HEK293T (cell line): ENCODE measurements at regions not wholly inside any gene's neighbourhood (a gene's known extent, or its start where the extent isn't known, plus 50 kb on each side); places are given as distances from the start of the nearest gene placed in this dataset.

Source experiments
- BHLHE40 ChIP-seq: fragments of 450-650 bp; IDR thresholded peaks from 2 replicates; pipeline ENCODE4 v1.6.1; 2016; ENCODE audit warnings: mild to moderate bottlenecking, moderate library complexity, borderline replicate concordance
- CTBP1 ChIP-seq: fragments of 450-650 bp; IDR thresholded peaks from 2 replicates; pipeline ENCODE4 v1.6.1; 2016; ENCODE audit warnings: borderline replicate concordance
- ELF4 ChIP-seq: fragments of 450-650 bp; IDR thresholded peaks from 2 replicates; pipeline ENCODE4 v1.6.1; 2017; ENCODE audit warnings: antibody characterized with exemption
- FOXA1 ChIP-seq: fragments of 450-650 bp; IDR thresholded peaks from 2 replicates; pipeline ENCODE4 v1.6.1; 2016; ENCODE audit warnings: mild to moderate bottlenecking
- FOXK2 ChIP-seq: fragments of 450-650 bp; IDR thresholded peaks from 2 replicates; pipeline ENCODE4 v1.6.1; 2016; ENCODE audit warnings: mild to moderate bottlenecking
- FOXM1 ChIP-seq: fragments of 450-650 bp; IDR thresholded peaks from 2 replicates; pipeline ENCODE4 v1.6.1; 2017; ENCODE audit warnings: mild to moderate bottlenecking, borderline replicate concordance
- HDGF ChIP-seq: fragments of 450-650 bp; IDR thresholded peaks from 2 replicates; pipeline ENCODE4 v1.6.1; 2017; ENCODE audit warnings: antibody characterized with exemption, borderline replicate concordance
- L3MBTL2 ChIP-seq: fragments of 450-650 bp; conservative IDR thresholded peaks from 2 replicates; pipeline ENCODE4 v1.6.1; 2016; ENCODE audit warnings: mild to moderate bottlenecking
- LEF1 ChIP-seq: fragments of 450-650 bp; IDR thresholded peaks from 2 replicates; pipeline ENCODE4 v1.6.1; 2017; ENCODE audit warnings: mild to moderate bottlenecking, borderline replicate concordance
- SP1 ChIP-seq: fragments of 450-650 bp; IDR thresholded peaks from 2 replicates; pipeline ENCODE4 v1.6.1; 2017
- SUZ12 ChIP-seq: fragments of 450-650 bp; IDR thresholded peaks from 2 replicates; pipeline ENCODE4 v1.6.1; 2016; ENCODE audit warnings: mild to moderate bottlenecking
- ZNF384 ChIP-seq: fragments of 450-650 bp; IDR thresholded peaks from 2 replicates; pipeline ENCODE4 v1.6.1; 2016

DNA sequence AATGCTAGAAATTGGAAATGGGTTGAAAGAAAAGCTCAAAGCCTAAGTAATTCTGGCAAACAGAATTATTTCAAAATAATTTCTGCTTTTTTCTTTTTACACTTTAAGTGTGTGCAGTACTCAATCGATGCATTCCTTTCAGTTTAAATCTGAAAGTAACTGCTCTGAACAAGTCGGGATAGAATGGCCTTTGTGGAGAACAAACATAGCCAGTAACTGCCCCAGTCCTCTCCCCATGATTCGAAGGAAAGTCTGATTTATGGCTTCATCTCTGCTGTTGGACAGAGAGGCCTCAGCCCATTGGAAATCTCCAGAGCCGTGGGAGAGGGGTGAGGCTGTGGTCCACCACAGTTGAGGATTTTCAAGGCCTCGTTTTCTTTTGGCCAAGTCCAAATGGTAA, 174.0 kb upstream of the TLL1 start:
- TF ChIP-seq FOXK2 (no peak), ELF4 (no peak), LEF1 (no peak), L3MBTL2 (no peak), BHLHE40 (no peak), FOXM1 (no peak), ZNF384 (no peak), SUZ12 (no peak), SP1 (no peak), HDGF (no peak), CTBP1 (no peak), FOXA1 (no peak)
